GM12864 (cell line): ENCODE measurements at regions not wholly inside any gene's neighbourhood (a gene's known extent, or its start where the extent isn't known, plus 50 kb on each side); places are given as distances from the start of the nearest gene placed in this dataset.

Source experiments
- DNase-seq: peaks from one replicate; pipeline ENCODE4 v3.0.0-alpha.2; 2011; ENCODE audit warnings: low read depth
- H3K4me3 ChIP-seq: 2 replicates; pipeline ENCODE4 v1.5.1; 2011; ENCODE audit warnings: mild to moderate bottlenecking, low read depth, low read length, control low read depth
- TF ChIP-seq, protein P1 (sequence below): IDR thresholded peaks from 2 replicates; pipeline ENCODE4 v1.5.1; 2011; ENCODE audit warnings: low read depth, mild to moderate bottlenecking, moderate library complexity, low read length, control low read depth, inconsistent platforms; ENCODE audit errors: missing control alignments

DNA sequence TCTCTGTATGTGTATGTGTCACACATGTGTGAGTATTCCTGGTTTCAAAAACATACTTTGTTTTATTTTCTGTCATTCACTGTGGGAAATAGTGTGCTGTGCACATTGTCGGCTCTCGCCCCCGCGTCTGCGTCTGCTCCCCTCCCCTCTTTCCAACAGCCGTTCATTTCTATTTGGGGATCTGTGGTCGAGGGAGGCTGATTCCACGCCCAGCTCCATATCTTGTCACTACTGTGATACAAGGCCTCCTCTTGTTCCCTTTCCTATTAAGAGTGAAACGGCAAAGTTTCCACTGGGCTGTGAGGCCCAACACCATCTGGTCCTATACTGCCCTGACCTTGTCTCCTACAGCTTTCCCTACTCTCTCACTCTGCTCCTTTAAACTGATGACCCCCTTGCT lies 172.5 kb upstream of the LRIG1 start:
- no peak overlapping the region for H3K4me3 ChIP-seq
- no peak for DNase-seq
- TF ChIP-seq, protein P1, sequence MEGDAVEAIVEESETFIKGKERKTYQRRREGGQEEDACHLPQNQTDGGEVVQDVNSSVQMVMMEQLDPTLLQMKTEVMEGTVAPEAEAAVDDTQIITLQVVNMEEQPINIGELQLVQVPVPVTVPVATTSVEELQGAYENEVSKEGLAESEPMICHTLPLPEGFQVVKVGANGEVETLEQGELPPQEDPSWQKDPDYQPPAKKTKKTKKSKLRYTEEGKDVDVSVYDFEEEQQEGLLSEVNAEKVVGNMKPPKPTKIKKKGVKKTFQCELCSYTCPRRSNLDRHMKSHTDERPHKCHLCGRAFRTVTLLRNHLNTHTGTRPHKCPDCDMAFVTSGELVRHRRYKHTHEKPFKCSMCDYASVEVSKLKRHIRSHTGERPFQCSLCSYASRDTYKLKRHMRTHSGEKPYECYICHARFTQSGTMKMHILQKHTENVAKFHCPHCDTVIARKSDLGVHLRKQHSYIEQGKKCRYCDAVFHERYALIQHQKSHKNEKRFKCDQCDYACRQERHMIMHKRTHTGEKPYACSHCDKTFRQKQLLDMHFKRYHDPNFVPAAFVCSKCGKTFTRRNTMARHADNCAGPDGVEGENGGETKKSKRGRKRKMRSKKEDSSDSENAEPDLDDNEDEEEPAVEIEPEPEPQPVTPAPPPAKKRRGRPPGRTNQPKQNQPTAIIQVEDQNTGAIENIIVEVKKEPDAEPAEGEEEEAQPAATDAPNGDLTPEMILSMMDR = no peak

DNA sequence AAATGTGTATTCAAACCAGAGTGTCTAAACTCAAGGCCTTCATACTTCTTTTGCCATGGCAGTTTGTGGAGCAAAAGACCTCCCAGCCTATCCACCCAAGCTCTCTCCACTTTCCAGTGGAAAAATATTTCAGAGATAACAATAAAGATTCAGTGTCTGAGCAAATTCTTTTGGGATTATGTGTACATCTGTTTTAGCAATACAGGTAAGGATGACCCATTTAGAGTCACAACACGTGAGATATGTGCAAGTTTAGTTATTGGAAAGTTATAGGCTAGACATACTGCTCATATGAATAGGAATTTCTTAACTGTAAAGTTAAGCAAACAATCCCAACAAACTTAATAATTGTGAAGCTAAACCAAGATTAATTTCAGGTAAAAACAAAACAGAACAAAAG lies 174.5 kb upstream of the LRIG1 start:
- TF ChIP-seq, protein P1 = no peak
- no peak overlapping the region for H3K4me3 ChIP-seq

DNA sequence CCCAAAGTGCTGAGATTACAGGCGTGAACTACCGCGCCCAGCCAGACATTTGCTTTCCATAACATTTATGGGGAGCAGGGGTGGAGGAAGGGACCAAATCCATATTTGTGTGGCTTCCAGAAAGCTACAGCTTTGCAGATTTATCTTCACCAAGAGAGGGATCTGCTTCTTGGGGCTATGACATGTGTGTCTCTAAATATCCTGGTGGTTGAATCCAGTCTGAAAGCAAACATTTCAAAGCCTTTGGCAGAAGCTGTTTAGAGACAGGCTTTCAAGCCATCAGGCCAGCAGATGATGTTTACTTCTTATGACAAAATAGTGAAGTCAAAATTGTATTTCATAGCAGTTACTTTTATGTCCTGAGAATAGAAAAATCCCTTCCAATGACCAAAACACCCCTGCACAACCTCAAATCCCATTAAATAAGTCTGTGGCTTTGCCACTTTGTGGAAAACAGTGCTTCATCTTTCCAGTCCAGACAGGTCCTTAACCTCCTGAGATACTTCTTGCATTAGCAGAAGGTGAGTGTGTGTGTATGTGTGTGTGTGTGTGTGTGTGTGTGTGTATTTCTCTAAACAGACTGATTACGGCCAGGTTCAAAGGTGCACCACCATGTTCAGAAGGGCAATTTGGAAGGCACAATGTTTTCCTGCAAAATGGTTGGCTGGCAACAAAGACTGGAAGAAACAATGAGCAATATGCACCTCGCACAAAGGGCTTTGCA lies 191.4 kb upstream of the LRIG1 start:
- no peak overlapping the region for H3K4me3 ChIP-seq
- TF ChIP-seq, protein P1 = no peak
- DNase-seq = no peak

More for the DNA sequence above, 174.5 kb upstream of the LRIG1 start:
- no peak for DNase-seq

DNA sequence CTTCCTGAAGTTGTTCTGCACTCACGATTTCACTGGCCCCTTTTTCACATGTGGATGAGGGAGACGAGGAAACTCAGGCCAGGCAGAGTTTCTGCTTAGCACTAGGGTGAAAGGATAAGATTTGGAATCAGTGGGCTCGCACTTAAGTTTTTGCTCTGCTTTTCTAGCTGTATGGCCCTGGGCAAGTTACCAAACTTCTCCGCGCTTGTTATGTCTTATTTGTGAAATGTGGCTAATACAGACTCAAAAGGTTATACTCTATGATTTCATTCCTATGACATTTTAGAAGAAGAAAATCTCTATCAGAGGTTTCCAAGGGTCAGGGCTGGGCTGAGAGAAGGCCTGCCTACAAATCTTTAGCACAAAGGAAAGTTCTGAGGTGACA lies 191.9 kb upstream of the LRIG1 start:
- H3K4me3 ChIP-seq = no peak overlapping the region
- TF ChIP-seq, protein P1 = no peak
- no peak for DNase-seq

DNA sequence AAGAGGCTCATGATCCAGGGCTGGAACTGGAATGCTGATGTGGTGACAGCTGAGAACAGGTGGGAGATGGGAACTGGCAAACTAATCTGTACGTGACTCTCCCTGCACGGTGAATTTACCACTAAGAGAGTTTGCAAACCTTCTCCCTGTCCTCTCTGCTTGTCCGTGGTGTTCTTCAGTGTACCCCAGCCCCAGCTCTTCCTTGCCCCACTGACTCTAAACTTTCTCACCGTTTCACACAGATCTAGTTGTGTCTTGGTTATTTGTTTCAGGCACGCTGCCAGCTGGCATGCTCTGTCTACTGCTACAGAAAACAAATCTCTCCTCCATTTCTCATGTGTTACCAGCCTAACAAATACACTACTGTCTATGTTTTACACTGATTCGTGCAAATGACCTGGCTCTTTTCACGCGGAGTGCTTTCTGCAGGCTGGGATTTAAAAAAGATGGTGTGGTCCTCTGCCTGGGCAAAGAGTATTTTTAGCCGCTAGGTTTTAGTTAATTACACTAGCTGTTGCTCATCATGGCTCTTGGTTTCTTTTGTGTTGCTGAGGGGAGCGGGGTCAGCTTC lies 192.7 kb upstream of the LRIG1 start:
- no peak overlapping the region for H3K4me3 ChIP-seq
- TF ChIP-seq, protein P1 = no peak
- no peak for DNase-seq

DNA sequence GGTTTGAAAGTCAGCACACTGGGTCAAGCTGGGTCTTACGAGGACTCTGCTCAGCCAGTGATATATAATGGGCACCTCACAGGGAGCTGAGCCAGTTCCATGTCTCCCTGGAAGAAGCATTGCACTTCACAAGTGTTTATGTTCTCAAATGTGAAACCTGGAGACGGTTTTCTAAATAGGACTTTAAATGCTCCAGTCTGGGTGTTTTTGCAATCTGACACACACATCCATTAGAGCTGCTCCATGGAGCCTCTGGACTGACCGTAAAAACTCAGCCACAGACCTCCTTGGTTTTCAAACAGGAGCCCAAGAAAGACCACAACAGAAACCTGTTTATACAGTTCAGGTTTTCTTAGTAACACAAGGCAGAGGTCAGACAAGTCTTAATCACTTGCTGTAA lies 201.3 kb upstream of the LRIG1 start:
- no peak for DNase-seq
- TF ChIP-seq, protein P1 = no peak
- no peak overlapping the region for H3K4me3 ChIP-seq

DNA sequence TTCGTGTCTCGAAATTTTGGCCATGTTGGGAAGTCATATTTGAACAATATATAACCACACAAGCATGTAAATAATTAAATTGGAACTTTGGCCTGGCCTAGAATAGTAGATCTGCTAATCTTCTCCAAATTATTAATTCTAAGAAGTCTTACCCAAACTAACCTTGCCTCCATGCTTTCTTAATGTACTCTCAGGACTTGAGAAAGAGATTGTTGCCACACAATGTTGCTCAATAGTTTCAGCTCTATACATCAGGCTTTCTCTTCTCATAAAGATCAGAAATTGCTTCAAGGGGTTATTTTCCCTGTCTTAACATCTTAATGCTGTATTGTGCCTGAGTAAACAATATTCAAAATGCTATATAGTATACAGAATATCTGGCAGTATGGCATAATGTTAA lies 202.7 kb upstream of the LRIG1 start:
- TF ChIP-seq, protein P1 = no peak

More for the DNA sequence above, 202.7 kb upstream of the LRIG1 start:
- no peak overlapping the region for H3K4me3 ChIP-seq
- DNase-seq = no peak
